NCI-H2227 (cell line): ENCODE measurements at regions not wholly inside any gene's neighbourhood (a gene's known extent, or its start where the extent isn't known, plus 50 kb on each side); places are given as distances from the start of the nearest gene placed in this dataset.
"Not testable (repeated sequence)": the region's sequence is repeated elsewhere in the genome, so short reads cannot be mapped to it uniquely, and the experiment has no call there.

Experiments
- DNase-seq: peaks from one replicate; lab custom pipeline; 2025; ENCODE audit not compliant: unreplicated experiment; lab: John Stamatoyannopoulos, UW

DNA sequence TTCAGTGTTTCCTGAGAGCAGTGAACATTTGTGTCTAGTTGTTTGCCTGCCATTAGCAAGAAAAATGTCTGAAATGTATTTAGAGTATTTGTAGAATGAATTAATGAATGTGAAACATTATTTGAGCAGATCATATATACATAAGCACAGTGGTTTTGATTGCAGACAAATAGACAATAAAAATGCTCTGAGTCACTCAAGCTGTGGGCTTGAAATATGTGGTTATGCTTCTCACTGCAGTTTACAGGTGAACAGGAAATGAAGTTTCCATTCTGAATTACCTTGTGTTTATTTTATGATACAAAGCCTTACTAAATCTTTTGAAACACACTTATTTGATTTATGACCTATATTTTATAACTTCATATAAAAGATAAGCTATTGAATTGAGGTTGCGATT lies 827.7 kb downstream of the TMTC2 start:
- no peak for DNase-seq

DNA sequence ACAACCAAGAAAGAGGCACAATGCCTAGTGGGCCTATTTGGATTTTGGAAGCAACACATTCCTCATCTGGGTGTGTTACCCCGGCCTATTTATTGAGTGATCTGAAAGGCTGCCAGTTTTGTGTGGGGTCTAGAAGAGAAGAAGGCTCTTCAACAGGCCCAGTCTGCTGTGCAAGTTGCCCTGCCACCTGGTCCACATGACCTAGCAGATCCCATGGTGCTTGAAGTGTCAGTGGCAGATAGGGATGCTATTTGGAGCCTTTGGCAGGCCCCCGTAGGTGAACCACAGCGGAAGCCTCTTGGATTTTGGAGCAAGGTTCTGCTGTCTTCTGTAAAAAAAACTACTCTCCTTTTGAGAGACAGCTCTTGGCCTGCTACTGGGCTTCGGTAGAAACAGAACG lies 820.1 kb downstream of the TMTC2 start:
- DNase-seq: no peak

DNA sequence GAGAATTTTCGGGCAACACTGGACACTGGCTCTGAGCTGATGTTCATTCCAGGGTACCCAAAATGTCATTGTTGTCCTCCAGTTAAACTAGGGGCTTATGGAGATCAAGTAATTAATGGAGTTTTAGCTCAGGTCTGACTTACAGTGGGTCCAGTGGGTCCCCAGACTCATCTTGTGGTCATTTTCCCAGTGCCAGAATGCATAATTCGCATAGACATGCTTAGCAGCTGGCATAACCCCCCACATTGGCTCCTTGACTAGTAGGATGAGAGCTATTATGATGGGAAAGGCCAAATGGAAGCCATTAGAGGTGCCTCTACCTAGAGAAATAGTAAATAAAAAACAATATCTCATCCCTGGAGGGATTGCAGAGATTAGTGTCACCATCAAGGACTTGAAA lies 818.9 kb downstream of the TMTC2 start:
- no peak for DNase-seq

DNA sequence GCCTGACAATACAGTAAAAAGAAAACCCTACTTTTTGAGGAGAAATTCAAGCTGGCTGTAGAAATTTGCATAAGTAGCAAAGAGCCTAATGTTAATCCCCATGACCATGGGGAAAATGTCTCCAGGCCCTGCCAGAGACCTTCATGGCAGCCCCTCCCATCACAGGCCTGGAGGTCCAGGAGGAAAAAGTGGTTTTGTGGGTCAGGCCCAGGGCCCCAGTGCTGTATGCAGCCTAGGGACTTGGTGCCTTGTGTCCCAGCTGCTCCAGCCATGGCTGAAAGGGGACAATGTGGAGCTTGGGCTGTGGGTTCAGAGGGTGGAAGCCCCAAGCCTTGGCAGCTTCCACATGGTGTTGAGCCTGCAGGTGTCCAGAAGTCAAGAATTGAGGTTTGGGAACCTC lies 813.2 kb downstream of the TMTC2 start:
- DNase-seq: not testable (repeated sequence)

DNA sequence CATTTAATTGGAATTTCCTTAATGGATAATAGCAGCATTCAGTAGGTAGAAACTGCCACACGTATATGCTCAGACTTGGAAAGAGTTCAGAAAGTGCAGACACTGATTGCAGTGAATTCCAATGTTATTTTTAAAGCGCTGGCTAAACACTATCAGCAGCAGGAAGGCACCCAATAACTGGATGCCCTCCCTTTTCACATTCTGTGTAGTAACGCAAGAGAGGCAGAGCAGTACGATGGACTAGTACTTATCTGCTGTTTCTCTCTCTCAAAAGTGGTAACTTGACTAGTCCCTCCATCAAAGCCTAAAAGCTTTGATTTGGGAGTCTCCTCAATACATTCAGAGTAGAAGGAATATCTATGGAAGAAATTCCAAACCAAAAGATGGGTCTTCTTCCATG lies 791.0 kb downstream of the TMTC2 start:
- DNase-seq: no peak

DNA sequence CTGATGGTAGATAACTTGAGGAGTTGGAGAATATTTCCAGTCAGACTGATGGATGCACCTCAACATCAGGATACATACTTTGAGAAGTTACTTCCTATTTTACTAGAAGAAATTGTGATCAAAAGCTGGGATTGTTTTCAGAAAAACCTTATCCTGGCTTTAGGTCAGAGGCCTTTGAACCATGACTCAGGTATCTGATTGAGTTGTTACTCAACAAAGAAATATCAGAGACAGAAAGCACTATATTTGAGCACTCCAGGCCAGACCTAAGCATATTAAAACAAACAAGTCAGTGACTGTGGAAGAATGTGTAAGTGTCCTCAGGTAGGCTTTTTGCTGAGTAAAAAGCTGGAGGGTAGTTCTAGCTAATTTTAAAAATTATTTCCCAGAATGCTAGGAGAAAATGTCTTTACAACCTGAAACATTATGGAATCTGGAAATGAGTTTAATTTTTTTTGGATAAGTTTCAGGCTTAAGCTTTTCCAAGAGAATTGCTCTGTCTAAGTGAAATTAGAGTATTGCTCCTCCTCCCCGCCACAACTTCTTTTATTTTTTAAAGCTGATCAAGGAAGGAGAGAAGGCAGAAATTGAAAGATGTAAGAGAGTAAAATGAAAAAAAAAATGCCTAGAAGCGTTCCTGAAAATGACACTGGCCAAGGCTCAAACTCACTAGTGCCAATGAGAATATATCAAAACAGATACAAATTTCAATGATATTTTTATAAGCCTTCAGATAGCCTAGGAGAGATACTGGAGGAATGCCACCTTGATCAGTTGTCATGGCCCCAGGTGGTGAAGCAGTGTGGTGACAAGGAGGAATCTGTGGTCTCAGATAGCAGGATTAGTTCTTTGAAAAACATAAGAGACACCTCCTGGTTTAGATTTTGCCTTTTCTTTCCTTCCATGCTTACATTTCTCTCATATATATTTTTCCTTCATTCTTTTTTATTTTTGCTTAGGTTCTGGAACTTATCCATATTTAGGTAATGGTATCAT lies 790.3 kb downstream of the TMTC2 start:
- no peak for DNase-seq

DNA sequence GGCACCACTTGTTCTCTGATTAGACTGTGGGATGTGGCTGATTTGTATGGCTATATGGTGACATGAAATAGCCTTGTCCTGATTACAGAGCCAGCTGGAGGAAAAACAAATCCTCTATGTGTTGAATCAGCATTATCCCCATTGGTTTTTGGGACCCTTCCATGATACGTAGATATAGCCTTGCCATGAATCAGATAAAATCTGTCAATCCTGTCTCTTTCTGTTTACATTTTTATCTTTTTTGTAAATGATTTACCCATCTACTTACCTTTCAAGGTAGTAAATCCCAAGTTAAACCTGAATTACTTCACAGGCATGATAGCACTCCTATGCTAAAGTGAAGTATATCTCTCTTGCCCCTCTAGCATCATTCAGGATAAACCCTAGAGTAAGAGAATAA lies 789.3 kb downstream of the TMTC2 start:
- DNase-seq: no peak

DNA sequence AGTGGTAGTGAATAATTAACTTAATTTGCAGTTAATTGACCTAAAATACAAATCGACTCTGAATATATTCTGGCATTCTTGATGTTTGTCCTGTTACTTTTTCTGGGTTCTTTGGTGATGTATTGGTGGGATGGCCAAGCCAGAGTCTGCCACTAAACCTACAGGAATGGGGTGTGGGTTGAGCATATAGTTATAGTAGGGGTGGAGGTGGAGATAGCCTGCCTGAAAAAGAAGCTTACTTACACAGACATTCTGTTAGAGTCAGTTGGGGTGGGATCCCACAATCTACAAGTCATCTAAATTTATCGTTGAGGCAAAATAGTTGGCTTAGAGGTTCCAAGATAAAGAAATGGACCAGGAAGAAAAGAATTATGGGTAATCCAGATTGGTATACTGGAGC lies 787.7 kb downstream of the TMTC2 start:
- DNase-seq: no peak

DNA sequence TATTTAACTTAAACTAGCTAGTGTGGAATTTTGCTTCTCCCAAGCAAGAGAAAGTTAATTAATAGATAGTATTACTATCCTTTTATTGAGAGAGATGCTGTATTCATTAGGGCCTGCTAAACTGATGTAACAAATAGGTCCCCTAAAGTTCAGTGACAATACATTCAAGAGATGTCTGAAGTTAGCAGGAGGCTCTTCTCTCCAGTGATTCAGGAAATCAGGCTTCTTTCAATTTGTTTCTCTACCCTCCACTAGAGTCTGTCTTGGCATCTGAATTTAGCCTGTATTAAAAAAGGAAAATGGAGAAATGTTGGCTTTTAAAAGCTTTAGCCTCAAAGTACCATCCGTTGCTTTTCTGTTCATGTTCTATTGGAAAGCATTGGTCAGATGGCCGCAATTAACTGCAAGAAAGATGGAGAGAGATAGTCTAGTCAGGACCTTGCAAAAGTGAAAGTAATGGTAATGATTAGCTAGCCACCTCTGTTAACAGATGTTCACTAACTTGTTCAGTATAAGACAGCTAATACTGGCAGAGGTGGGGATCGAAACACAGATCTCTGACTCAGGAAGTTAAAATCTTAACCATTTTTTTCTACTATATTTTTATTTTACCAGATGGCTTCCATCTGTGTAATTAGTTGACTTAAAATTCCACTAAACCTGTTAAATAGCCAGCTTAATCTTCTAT lies 786.8 kb downstream of the TMTC2 start:
- no peak for DNase-seq

DNA sequence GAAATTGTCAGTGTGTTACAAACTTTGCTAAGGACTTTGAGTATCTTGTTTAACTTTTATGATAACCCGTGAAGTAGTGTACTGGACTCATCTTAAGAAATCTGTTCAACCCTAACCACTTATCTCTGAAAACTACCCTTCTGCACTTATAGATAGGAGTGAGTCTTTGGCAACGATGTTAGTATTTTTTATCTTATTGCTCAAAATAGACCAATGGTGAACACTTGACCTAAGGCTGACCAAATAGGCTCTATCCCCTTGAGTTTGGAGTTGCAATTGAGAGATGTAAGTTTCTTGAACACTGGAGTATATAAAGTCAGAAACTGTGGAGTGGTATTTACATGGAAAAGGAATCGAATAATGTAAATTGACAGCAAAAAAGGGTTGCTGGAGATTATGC lies 786.1 kb downstream of the TMTC2 start:
- no peak for DNase-seq

DNA sequence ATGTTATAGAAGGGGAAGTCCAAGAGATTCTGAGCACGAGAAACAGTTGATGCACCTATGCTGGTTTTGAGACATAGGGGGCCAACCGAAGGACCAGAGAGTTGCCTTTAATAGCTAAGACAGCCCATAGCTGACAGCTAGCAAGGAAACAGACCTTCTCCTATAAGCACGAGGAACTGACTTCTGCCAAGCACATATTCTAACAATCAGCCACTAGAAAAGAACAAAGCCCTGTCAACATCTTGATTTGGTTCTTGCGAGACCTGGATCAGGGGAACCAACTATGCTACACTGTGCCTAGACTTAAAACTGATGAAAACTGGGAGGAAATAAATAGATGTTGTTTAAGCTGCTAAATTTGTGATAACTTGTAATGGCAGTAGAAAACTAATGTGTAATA lies 785.6 kb downstream of the TMTC2 start:
- DNase-seq: no peak

DNA sequence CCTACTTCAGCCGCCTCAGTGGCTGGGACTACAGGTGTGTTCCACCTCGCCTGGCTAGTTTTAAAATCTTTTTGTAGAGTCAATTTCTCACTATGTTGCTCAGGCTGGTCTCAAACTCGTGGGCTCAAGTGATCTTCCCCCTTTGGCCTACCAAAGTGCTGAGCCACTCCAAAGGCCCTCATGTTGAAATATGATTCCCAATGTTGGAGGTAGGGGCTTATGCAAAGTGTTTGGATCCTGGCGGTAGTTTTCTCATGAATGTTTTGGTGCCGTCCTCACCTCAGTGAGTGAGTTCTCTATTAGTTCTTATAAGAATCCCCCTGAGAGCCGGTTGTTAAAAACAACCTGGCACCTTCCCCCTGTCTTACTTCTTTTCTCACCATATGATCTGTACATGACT lies 784.6 kb downstream of the TMTC2 start:
- no peak for DNase-seq

DNA sequence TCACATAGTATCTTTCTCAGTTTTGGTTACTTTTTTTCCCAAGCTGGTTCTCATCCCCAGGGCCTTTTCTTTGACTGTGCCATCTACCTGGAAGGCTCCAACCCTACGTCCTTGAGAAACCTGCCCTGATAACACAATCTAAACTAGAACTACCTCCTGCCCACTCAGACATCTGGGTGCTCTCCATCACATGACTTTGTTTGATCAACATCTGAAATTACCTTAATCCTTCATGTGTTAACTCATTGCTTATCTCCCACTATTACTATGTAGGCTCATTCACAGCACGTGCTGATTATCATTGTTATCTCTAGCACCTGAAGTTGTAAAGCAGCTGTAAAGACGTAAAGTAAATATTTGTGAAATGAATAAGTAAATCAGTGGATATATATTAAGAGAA lies 784.0 kb downstream of the TMTC2 start:
- DNase-seq: no peak

DNA sequence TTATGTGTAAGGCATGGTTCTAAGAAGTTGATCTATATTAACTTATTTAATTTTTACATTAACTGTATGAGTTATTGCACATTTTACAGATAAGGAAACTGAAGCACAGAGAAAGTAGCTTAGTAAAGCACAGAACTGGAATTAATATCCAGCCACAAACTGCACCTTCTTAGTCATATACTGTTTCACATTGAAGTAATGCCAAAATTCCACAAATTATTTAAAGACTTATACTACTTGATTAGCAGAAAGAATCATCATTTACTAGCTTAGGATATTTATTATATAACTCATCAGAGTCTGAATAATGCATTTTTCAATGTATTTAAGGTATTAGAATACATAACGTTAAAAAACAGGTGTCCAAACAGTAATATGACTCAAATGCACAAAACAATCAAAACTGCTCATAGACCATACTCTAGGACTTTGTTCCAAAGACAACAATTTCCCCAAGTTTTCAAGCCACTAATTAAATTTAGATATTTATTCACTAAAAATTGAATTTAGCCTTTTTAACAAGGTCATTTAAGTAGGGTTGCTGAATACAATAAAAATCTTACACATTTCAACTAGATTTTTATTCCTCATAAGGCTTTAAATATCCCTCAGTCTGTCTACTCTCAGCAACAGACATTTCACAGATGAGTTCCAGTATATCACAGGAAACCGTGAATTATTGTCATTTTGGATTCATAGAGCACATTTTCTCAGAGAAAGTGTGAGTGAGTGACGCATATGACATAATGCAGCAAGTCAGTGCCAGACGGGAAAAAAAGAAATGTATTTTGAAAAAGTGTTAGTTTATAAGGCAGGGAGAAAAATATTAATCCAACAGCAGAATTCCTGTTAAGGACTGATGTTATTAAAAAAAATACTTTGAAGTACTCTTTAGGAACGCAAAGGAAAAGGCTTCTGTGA lies 782.5 kb downstream of the TMTC2 start:
- DNase-seq: no peak

DNA sequence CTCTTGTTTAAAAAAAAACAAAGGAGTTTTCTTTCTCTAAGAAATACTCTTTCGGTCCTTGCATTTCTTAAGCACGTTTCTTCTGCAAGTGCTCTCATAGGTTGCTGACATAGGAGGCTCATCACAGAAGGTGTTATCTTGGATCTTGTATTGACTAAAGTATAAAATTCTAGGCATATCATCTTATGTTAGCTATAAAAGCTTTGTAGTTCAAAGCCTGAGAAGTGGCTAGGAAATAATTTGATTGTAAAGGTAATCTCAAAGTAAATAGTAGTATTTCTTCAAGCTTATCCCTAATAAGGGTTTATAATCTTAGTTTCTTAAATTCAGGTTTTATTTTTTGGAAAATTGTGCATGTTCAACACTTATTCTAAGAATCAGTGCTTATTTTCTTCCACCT lies 778.9 kb downstream of the TMTC2 start:
- no peak for DNase-seq

DNA sequence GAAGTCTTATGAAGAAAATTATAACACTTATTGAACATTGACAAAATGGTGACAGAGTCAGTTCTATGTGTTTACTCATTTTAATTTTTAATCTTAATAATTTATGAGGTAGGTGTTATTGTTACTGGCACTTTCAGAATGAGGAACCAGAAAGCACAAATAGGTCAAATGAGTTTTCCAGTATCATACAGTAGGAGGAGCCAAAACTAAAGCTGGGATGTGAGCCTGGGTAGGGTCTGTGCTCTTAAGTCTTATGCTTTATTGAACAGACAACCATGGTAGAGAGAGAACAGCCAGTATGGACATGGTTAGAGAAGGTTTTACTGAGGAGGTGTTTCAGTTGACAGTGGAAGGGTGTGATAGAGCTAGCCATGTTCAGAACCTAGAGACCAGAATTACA lies 775.7 kb downstream of the TMTC2 start:
- no peak for DNase-seq

DNA sequence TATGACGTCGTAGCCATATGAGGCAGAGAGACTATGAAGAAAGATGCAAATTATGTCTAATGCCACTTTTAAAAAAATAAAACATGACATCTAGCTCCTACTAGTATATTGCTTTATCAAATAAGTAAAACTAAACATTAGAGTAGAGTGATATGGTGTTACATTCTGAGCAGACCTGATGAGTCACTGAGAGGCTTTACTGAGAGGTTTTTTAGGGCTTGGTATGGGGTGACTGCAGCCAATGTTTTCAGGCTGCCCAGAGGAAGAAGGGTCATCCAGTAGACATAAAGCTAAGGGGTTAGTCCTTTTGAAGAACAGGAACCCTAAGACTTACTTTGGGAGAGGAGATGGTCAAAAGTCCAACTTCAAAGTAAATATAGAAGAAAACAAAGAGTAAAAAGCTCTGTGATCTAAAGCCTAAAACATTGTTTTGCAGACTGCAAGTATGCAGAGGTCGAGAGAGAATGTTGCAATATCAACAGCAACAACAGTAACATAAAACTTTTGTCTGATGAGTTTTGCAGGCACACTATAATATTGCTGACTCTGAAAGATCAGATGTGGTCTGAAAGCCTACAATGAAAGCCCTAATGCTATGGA lies 774.7 kb downstream of the TMTC2 start:
- DNase-seq: no peak

DNA sequence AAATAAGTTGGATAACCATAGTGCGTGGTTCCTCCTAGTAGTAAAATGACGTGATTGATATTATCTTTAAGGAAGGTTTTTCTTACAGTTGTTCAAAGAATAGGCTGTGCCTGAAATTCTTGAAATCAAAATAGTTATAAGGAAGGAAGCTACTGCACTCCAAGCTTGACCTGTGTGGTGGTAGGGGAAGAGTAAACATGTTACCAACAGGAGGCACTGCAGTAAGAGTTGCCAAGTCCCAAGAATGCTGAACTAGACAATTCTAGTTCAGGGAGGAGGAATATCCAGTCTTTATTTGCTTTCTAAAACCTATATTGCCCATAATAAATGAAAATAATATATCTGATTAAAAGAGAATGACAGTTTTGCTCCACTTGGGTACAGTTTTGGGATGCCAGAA lies 764.5 kb downstream of the TMTC2 start:
- DNase-seq: no peak

DNA sequence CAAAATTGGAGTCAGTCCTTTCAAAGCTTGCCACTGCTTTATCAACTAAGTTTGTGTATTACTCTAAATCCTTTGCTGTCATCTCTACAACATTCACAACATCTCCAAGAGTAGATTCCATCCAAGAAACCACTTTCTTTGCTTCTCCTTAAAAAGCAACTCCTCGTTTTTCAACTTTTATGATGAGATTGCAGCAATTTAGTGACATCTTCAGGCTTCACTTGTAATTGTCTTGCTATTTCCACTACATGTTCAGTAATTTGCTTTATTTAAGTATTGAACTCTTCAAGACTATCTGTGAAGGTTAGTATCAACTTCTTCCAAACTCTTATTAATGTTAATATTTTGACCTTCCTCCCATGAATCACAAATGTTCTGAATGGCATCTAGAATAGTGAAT lies 747.9 kb downstream of the TMTC2 start:
- no peak for DNase-seq

DNA sequence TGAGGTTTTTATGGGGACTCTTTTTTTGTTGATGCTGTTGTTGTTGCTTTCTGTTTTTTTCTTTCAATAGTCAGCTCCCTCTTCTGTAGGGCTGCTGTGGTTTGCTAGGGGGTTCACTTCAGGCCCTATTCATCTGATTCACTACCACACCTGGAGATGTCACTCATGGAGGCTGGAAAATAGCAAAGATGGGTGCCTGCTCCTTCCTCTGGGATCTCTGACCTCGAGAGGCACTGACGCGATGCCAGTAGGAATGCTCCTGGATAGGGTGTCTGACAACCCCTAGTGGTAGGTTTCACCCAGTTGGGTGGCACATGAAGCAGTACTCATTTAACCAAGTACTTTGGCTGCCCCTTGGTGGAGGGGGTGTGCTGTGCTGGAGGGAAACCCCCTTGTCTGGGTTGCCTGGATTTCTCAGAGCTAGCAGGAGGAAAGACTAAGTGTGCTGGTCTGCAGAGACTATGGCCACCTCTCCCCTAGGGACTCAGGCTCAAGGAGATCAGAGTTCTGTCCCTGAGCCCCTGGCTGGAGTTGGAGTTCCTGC lies 745.5 kb downstream of the TMTC2 start:
- DNase-seq: no peak
